B cell (primary cell): ENCODE measurements at regions not wholly inside any gene's neighbourhood (a gene's known extent, or its start where the extent isn't known, plus 50 kb on each side); places are given as distances from the start of the nearest gene placed in this dataset.

Experiments
- ATAC-seq: fragments of 200-7000 bp; cut with Tn5 transposase; one replicate; pipeline ENCODE4 v1.10.0; 2021; ENCODE audit warnings: low read depth, mild to moderate bottlenecking, moderate number of reproducible peaks, moderate library complexity
- CTCF ChIA-PET: fragments of 350-600 bp; sonication (Branson Sonifier 250); formaldehyde crosslinking; loops from one replicate; lab custom pipeline; 2021; ENCODE audit warnings: antibody characterized with exemption, inconsistent platforms; lab: Charles Lee
- POLR2A ChIA-PET: fragments of 350-600 bp; sonication (Branson Sonifier 250); formaldehyde crosslinking; loops from one replicate; lab custom pipeline; 2021; ENCODE audit warnings: antibody characterized with exemption; lab: Charles Lee
- DNase-seq: peaks from one replicate; pipeline ENCODE4 v3.0.0; 2013
- H2AFZ ChIP-seq: 2 replicates; pipeline ENCODE4 v1.6.1; 2012; ENCODE audit warnings: mild to moderate bottlenecking, low read depth, low read length; ENCODE audit not compliant: insufficient read depth, poor library complexity, severe bottlenecking
- H3K27ac ChIP-seq, 2 donors: 1 replicate in 1 of 2; 2 replicates in 1 of 2; pipeline ENCODE4 v1.5.1; 2012 to 2013; ENCODE audit warnings: low read length in 2 of 2, mild to moderate bottlenecking in 2 of 2, moderate library complexity in 1 of 2
- H3K27me3 ChIP-seq, 4 experiments: fragments of 200-600 bp in 1 of 4; sonication (generic) in 1 of 4; replicated peaks in 1 of 4; 1 replicate in 2 of 4; 2 replicates in 2 of 4; pipeline versions ENCODE4 v1.6.1 to v1.7.0; 2013 to 2016; ENCODE audit warnings: low read length in 3 of 4, mild to moderate bottlenecking in 2 of 4, mixed read lengths in 1 of 4, moderate library complexity in 1 of 4; ENCODE audit not compliant: insufficient read depth in 4 of 4, control insufficient read depth in 3 of 4; ENCODE audit errors: control extremely low read depth in 1 of 4
- H3K36me3 ChIP-seq, 2 experiments: replicated peaks in 1 of 2; 1 replicate in 1 of 2; 2 replicates in 1 of 2; pipeline versions ENCODE4 v1.6.1 to v1.7.1; 2013; ENCODE audit warnings: low read length in 1 of 2; ENCODE audit not compliant: insufficient read depth in 2 of 2, control insufficient read depth in 1 of 2; ENCODE audit errors: control extremely low read depth in 1 of 2, extremely low read depth in 1 of 2
- H3K4me1 ChIP-seq, 2 donors: fragments of 200-600 bp in 1 of 2; sonication (generic) in 1 of 2; 1 replicate in 1 of 2; 2 replicates in 1 of 2; pipeline versions ENCODE4 v1.5.1 to v1.6.1; 2013 to 2017; ENCODE audit warnings: low read length in 2 of 2; ENCODE audit not compliant: control insufficient read depth in 2 of 2, insufficient read depth in 2 of 2
- H3K4me2 ChIP-seq: replicated peaks from 2 replicates; pipeline ENCODE3; 2012; ENCODE audit warnings: mild to moderate bottlenecking, low read depth, low read length; ENCODE audit not compliant: poor library complexity, severe bottlenecking
- H3K4me3 ChIP-seq, 5 experiments: fragments of 200-600 bp in 1 of 5; sonication (generic) in 1 of 5; 1 replicate in 3 of 5; 2 replicates in 2 of 5; pipeline versions ENCODE4 v1.5.1 to v1.7.0; 2011 to 2016; ENCODE audit warnings: low read length in 4 of 5, mild to moderate bottlenecking in 4 of 5, low read depth in 2 of 5, control low read depth in 1 of 5, moderate library complexity in 1 of 5; ENCODE audit not compliant: insufficient read depth in 1 of 5; ENCODE audit errors: control extremely low read depth in 1 of 5, extremely low read depth in 1 of 5
- H3K79me2 ChIP-seq: fragments of 200-600 bp; sonication (generic); one replicate; pipeline ENCODE4 v1.6.0; 2016; ENCODE audit warnings: low read length; ENCODE audit not compliant: control insufficient read depth, insufficient read depth
- H3K9ac ChIP-seq: fragments of 200-600 bp; sonication (generic); 2 replicates; pipeline ENCODE4 v1.6.1; 2017; ENCODE audit warnings: mild to moderate bottlenecking, low read length, moderate library complexity
- H3K9me3 ChIP-seq, 3 donors: one replicate each; pipeline versions ENCODE4 v1.6.1 to v1.7.1; 2013; ENCODE audit warnings: low read length in 2 of 3; ENCODE audit not compliant: control insufficient read depth in 2 of 3, insufficient read depth in 1 of 3; ENCODE audit errors: control extremely low read depth in 1 of 3
- H4K20me1 ChIP-seq: 2 replicates; pipeline ENCODE4 v1.6.0; 2012; ENCODE audit warnings: mild to moderate bottlenecking, low read length; ENCODE audit not compliant: insufficient read depth, control insufficient read depth, poor library complexity, severe bottlenecking
- H3K27ac Mint-ChIP-seq: one replicate; pipeline ENCODE4 v1.8.0; 2021; ENCODE audit warnings: mixed read lengths
- H3K27me3 Mint-ChIP-seq: one replicate; pipeline ENCODE4 v1.8.0; 2021; ENCODE audit warnings: mixed read lengths
- H3K4me1 Mint-ChIP-seq: one replicate; pipeline ENCODE4 v1.8.0; 2021; ENCODE audit warnings: mixed read lengths
- H3K4me3 Mint-ChIP-seq: one replicate; pipeline ENCODE4 v1.8.0; 2021; ENCODE audit warnings: mixed read lengths
- H3K9me3 Mint-ChIP-seq: one replicate; pipeline ENCODE4 v1.8.0; 2022; ENCODE audit warnings: mixed read lengths; ENCODE audit not compliant: insufficient read depth
- CTCF ChIP-seq: fragments of 200-600 bp; IDR thresholded peaks from one replicate; pipeline ENCODE4 v1.8.0; 2022; ENCODE audit warnings: antibody characterized with exemption, mild to moderate bottlenecking
- EZH2 ChIP-seq: IDR thresholded peaks from 2 replicates; pipeline ENCODE4 v1.6.1; 2012; ENCODE audit warnings: borderline replicate concordance, low read depth, mild to moderate bottlenecking, moderate library complexity, low read length; ENCODE audit not compliant: insufficient read depth, poor library complexity, severe bottlenecking
- WGBS: methylation state at CpG from one replicate; pipeline ENCODE4 v1.1.5; 2013; ENCODE audit warnings: missing lambda C conversion rate; ENCODE audit not compliant: insufficient coverage; 5-methylcytosine and 5-hydroxymethylcytosine counted together
- intact Hi-C: fragments of 100-400 bp; cut with micrococcal nuclease; formaldehyde crosslinking; loops from one replicate; pipeline ENCODE4 v1.10.0; 2022

- Histone ChIP-seq H2AFZ (no peak overlapping the region), H3K4me2 (no peak overlapping the region), H3K4me1 (no peaks in the 10 kb centered on the region), H3K27ac (no peak overlapping the region), H3K79me2 (no peaks in the 10 kb centered on the region), H3K9ac (no peak overlapping the region), H3K9me3 (peaks cover 0 to 5% (median 0%) of the 10 kb centered on the region in 3 donors), H3K36me3 (no peaks in the 10 kb centered on the region), H4K20me1 (no peaks in the 10 kb centered on the region), H3K4me3 (no peak overlapping the region), H3K27me3 (no peaks in the 10 kb centered on the region)
- no peaks in the 10 kb centered on the region for H3K9me3 Mint-ChIP-seq
- POLR2A ChIA-PET, result no interaction called here
- H3K4me3 Mint-ChIP-seq, result no peak overlapping the region
- no peak for DNase-seq
- intact Hi-C loops, result no loop called here
- no peaks in the 10 kb centered on the region for H3K27me3 Mint-ChIP-seq
- TF ChIP-seq CTCF, result no peak
- no peak for TF ChIP-seq EZH2
- ATAC-seq, result no peak
- H3K4me1 Mint-ChIP-seq, result no peaks in the 10 kb centered on the region
- CTCF ChIA-PET, result no interaction called here
- no peak overlapping the region for H3K27ac Mint-ChIP-seq
- WGBS, result 94% methylated on average over 8 of the region's 8 CpGs
Observed at GRCh38 chr5:20604992-20605391, 617.0 kb upstream of the CDH18 start.

- H3K27me3 ChIP-seq, result no peaks in the 10 kb centered on the region
- no peaks in the 10 kb centered on the region for H3K4me1 ChIP-seq
- H3K27me3 Mint-ChIP-seq, result no peaks in the 10 kb centered on the region
- no peak overlapping the region for H3K4me3 ChIP-seq
- no peaks in the 10 kb centered on the region for H3K36me3 ChIP-seq
- no peak overlapping the region for H3K9ac ChIP-seq
- H3K27ac Mint-ChIP-seq, result no peak overlapping the region
- TF ChIP-seq CTCF (no peak), EZH2 (no peak)
- no peak for ATAC-seq
- peaks cover 0 to 5% (median 0%) of the 10 kb centered on the region in 3 donors for H3K9me3 ChIP-seq
- DNase-seq, result peak; percentile 1
- H4K20me1 ChIP-seq, result no peaks in the 10 kb centered on the region
- intact Hi-C loops, result no loop called here
- no peaks in the 10 kb centered on the region for H3K4me1 Mint-ChIP-seq
- H3K27ac ChIP-seq, result no peak overlapping the region
- H3K4me3 Mint-ChIP-seq, result no peak overlapping the region
- no peak overlapping the region for H2AFZ ChIP-seq
- POLR2A ChIA-PET, result no interaction called here
- WGBS, result 94% methylated on average over 3 of the region's 4 CpGs
- no peaks in the 10 kb centered on the region for H3K79me2 ChIP-seq
- H3K4me2 ChIP-seq, result no peak overlapping the region
- CTCF ChIA-PET, result no interaction called here
- no peaks in the 10 kb centered on the region for H3K9me3 Mint-ChIP-seq
Observed at GRCh38 chr5:20601678-20602100, 613.7 kb upstream of the CDH18 start.
